Osteocyte (in vitro differentiated cells): ENCODE measurements at regions not wholly inside any gene's neighbourhood (a gene's known extent, or its start where the extent isn't known, plus 50 kb on each side); places are given as distances from the start of the nearest gene placed in this dataset.

Experiments
- DNase-seq: peaks from one replicate; pipeline ENCODE4 v3.0.0; 2021; ENCODE audit warnings: mixed read lengths; ENCODE audit not compliant: unreplicated experiment; ENCODE audit errors: extremely low spot score
- H3K27ac Mint-ChIP-seq: one replicate; pipeline ENCODE4 v1.8.0; 2021; ENCODE audit warnings: mild to moderate bottlenecking, mixed read lengths; ENCODE audit not compliant: unreplicated experiment
- H3K27me3 Mint-ChIP-seq: one replicate; pipeline ENCODE4 v1.8.0; 2021; ENCODE audit warnings: mixed read lengths; ENCODE audit not compliant: unreplicated experiment
- H3K36me3 Mint-ChIP-seq: one replicate; pipeline ENCODE4 v1.8.0; 2021; ENCODE audit warnings: mixed read lengths; ENCODE audit not compliant: unreplicated experiment
- H3K4me1 Mint-ChIP-seq: one replicate; pipeline ENCODE4 v1.8.0; 2021; ENCODE audit warnings: mixed read lengths; ENCODE audit not compliant: unreplicated experiment
- H3K4me3 Mint-ChIP-seq: one replicate; pipeline ENCODE4 v1.8.0; 2021; ENCODE audit warnings: mild to moderate bottlenecking, moderate library complexity, mixed read lengths; ENCODE audit not compliant: unreplicated experiment
- H3K9me3 Mint-ChIP-seq: one replicate; pipeline ENCODE4 v1.8.0; 2021; ENCODE audit warnings: mixed read lengths; ENCODE audit not compliant: unreplicated experiment
- TF ChIP-seq, protein P1 (sequence below): fragments of 200-600 bp; sonication (generic); IDR thresholded peaks from 2 replicates; pipeline ENCODE4 v1.5.0; 2021; ENCODE audit warnings: antibody characterized with exemption, mild to moderate bottlenecking, moderate library complexity

DNA sequence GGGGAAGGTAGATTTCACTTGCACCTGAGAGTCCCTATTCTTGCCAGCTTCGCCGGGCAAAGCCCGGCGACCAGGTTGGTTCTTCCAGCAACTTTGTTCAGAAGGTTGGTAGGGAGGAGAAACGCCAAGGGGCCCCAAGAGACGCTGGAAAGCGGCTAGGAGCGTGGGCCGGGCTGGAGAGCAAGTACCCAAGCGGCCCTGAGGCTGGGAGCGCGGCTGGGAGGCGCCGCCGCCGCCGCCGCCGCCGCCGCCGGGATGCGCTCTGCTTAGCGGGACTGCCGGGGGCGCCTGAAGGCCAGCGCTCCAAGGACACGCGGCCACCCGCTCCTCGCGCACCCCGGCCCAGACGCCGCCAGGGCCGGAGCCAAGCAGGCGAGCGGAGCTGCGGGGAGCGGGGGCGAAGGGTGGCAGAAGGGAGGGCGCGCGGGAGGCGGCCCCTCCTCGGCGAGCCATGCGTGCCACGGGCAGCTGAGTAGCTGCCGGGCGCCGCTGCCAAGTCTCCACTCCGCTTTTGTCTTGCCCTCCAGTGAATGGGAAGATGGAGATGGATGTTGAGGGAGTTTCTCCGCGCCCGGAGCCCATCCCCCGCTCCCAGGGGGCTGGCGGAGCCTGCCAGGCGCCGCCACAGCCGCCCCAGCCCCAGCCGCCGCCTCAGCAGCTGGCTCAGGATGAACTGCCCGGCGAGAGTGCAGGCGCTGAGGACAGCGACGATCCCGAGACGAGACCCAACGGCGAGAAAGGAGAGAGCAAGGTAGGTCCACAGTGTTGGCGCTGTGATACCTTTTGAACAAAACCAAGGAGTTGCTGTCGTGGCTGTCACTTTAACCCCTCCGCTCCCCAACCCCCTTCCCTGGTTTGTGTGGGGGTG, 227.4 kb upstream of the AZI2 start:
- no peak overlapping the region for H3K27ac Mint-ChIP-seq
- no peaks in the 10 kb centered on the region for H3K9me3 Mint-ChIP-seq
- H3K36me3 Mint-ChIP-seq = no peaks in the 10 kb centered on the region
- peak overlapping the region; percentile 65 for H3K4me3 Mint-ChIP-seq
- H3K4me1 Mint-ChIP-seq = peaks cover 12% of the 10 kb centered on the region
- peaks cover 88% of the 10 kb centered on the region for H3K27me3 Mint-ChIP-seq
- TF ChIP-seq, protein P1, sequence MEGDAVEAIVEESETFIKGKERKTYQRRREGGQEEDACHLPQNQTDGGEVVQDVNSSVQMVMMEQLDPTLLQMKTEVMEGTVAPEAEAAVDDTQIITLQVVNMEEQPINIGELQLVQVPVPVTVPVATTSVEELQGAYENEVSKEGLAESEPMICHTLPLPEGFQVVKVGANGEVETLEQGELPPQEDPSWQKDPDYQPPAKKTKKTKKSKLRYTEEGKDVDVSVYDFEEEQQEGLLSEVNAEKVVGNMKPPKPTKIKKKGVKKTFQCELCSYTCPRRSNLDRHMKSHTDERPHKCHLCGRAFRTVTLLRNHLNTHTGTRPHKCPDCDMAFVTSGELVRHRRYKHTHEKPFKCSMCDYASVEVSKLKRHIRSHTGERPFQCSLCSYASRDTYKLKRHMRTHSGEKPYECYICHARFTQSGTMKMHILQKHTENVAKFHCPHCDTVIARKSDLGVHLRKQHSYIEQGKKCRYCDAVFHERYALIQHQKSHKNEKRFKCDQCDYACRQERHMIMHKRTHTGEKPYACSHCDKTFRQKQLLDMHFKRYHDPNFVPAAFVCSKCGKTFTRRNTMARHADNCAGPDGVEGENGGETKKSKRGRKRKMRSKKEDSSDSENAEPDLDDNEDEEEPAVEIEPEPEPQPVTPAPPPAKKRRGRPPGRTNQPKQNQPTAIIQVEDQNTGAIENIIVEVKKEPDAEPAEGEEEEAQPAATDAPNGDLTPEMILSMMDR = no peak
- no peak for DNase-seq

DNA sequence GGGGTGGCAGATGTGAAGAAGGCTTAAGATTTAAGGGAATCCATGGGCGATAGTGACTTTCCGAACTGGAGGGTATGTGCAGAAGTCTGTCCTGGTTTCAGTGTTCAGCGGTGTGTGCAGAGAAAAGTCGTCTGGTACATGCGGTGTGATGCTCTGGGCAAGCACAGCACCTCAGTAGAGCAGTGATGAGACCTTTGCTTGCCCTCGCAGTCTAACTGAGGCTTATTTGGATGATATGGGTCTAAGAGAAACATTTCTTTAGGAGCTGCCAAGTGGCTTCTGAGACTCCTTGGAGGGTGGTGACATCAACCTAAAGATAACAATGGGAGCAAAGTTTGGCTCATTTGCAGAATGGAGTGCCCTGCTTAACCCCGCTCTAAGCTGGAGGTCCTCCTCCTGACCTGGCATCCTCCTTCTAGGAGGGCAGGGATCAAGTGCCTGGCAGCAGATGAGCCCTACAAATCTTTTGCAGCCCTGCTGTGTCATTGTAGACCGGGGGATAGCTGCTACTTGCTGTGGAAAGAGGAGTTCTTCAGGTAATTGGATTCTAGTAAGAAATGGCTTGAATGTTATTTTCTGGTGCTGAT, 228.1 kb upstream of the AZI2 start:
- no peaks in the 10 kb centered on the region for H3K9me3 Mint-ChIP-seq
- H3K4me3 Mint-ChIP-seq = peak overlapping the region; percentile 57
- DNase-seq = no peak
- H3K36me3 Mint-ChIP-seq = no peaks in the 10 kb centered on the region
- TF ChIP-seq, protein P1 = no peak
- H3K4me1 Mint-ChIP-seq = peaks cover 12% of the 10 kb centered on the region
- H3K27me3 Mint-ChIP-seq = peaks cover 88% of the 10 kb centered on the region
- H3K27ac Mint-ChIP-seq = no peak overlapping the region

DNA sequence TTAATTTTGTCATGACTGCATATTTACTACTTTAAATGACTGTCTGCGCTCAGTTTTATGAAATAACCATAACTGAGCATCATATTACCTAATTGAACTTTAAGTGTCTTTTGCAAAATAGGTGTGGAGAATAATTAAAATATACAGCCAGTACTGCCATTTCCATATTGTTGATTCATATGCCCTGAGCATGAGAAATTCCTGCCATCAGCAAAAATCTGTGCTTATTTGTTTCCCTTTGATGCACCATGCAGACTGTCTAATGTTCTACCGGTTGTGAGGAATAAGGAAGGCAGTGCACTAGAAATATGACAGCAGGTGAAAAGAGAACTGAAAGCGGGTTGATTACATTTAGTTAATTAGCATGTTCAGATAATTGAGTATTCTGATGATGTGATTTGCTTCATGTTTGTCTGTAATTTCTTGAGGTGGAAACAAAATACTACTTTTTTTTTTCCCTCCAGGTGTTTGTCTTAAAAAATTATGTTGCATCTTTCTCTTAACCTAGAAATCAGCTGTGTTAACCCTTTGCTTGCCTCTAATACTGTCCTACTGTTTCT, 229.4 kb upstream of the AZI2 start:
- Mint-ChIP-seq H3K9me3 (no peaks in the 10 kb centered on the region), H3K27ac (no peak overlapping the region), H3K27me3 (peaks cover 82% of the 10 kb centered on the region), H3K4me1 (peaks cover 12% of the 10 kb centered on the region), H3K36me3 (no peaks in the 10 kb centered on the region), H3K4me3 (no peak overlapping the region)
- TF ChIP-seq, protein P1 = no peak
- no peak for DNase-seq

DNA sequence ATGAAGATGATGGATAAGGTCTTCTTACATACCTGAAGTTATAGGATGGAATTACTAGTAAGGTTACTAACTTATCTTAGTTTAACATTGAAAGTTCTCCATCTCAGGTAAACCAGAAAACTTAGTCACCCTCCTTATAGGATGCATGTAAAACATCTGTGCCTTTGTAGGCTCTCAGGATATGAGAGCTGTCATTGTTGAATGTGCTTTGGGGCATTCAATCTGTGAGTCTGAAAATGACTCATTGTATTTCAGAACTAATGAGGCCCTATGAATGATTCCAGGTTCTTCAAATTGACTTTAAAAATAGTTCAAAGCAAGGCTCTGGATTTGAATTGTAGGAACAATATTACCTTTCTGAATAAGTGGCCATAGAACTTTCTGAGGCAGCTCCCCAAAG, 237.7 kb upstream of the AZI2 start:
- TF ChIP-seq, protein P1 = no peak
- H3K9me3 Mint-ChIP-seq = no peaks in the 10 kb centered on the region
- H3K27me3 Mint-ChIP-seq = peaks cover 24% of the 10 kb centered on the region
- H3K36me3 Mint-ChIP-seq = no peaks in the 10 kb centered on the region
- H3K4me1 Mint-ChIP-seq = no peaks in the 10 kb centered on the region
- H3K27ac Mint-ChIP-seq = no peak overlapping the region
- no peak for DNase-seq
- no peak overlapping the region for H3K4me3 Mint-ChIP-seq

DNA sequence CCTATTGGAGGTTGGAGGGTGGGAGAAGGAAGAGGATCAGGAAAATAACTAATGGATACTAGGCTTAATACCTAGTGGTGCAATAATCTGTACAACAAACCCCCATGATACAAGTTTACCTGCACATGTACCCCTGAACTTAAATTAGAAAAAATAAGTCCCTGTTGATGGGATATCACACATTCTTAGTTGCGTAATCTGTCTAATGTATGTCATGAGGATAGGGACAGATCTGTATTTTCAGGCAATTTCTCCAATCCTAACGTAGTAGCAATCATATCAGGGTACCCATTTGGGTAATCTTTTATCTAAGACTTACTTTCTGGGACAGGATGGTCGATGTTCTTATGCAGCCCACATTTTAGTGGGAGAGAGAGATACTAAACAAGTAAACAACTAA, 239.1 kb upstream of the AZI2 start:
- Mint-ChIP-seq H3K4me3 (no peak overlapping the region), H3K9me3 (no peaks in the 10 kb centered on the region), H3K27me3 (peaks cover 22% of the 10 kb centered on the region), H3K27ac (no peak overlapping the region), H3K36me3 (no peaks in the 10 kb centered on the region), H3K4me1 (no peaks in the 10 kb centered on the region)
- TF ChIP-seq, protein P1 = no peak
- DNase-seq = no peak
